ENCODE measurements at regions not wholly inside any gene's neighbourhood (a gene's known extent, or its start where the extent isn't known, plus 50 kb on each side); places are given as distances from the start of the nearest gene placed in this dataset.

DNA sequence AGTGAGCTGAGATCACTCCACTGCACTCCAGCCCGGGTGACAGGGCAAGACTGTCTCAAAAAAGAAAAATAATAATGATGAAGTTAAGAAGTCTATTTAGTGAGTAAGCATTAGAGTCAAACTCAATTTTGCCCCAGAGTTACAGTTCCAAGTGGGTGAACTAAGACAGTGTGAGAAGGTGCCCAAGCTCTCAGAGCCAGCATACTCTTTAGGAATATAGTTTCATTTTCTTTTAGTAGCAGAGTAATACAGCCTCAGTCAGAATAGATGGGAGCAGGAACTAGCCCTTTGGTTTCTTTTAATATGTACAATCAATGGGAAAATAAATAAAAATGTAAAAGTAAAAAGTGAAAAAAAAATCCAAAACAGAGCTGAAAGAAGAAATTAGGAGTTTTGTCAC, 87.0 kb upstream of the ADGRF1 start:
- in situ Hi-C loops (cut with HindIII; ENCODE audit: low pct_unique_long_range_greater_than_20kb, low sequenced_read_pairs) = no loop called here
- TF ChIP-seq JUND (IDR thresholded peaks at IDR 0.05; ENCODE audit: low read depth) = no peak
- no peak for DNase-seq (ENCODE audit: low read depth in 1 of 2, low spot score in 1 of 2)

DNA sequence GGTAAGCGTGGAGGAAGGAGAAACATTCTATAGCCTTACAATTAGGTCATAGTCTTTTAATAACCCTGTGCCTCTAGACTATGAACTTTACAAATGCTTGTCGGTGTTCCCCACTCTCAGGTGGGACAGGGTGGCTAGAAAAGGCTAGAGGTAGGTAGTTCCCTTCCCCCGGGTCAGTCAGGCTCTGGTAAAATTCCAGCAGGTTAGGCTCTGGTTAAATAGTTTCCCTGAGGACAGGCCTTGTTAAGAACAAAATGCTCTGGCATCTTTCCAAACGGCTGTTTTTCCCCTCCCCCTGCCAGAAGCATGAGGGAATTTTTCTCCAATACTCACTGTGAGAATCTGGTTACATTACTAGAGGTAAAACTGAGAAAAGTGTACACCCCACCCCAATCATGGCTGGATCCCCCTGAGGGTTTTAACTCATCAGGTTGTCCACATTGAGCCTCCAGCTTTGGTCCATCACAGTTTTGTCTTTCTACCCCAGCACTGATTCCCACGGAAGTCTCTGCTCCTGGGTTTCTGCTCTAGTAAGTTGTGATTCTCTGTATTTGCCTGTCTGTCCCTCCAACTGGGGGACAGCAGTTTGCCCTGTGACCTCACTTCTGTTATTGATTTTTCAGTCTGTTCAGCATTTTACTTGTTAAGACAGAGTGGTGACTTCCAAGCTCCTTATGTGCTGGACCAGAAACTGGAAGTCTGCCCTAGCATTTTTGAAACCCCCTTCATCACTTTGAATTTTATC, 84.7 kb upstream of the ADGRF1 start:
- in situ Hi-C loops (cut with HindIII; ENCODE audit: low pct_unique_long_range_greater_than_20kb, low sequenced_read_pairs) = no loop called here
- DNase-seq (ENCODE audit: low read depth in 1 of 2, low spot score in 1 of 2) = peak in 1 of 2 experiments; percentile 54
- TF ChIP-seq JUND (IDR thresholded peaks at IDR 0.05; ENCODE audit: low read depth) = no peak

DNA sequence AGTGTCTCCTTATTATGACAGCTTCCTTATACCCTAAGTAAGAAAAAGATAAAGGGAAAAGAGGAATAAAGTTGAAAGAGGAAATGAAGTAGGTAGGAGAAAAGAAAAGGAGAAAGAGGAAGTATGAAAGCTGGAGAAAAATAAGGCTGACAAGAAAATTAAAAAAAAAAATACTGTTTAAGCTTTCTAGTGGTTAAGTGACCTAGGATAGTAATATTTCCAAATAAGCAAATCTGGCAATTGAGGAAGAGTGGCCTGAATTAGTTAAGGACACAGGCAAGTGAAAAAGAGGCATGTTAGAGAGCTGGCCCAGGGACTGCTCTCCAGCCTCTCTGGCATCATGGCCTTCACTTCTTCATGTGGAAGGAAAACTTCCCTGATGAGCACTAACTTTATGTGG, 76.5 kb upstream of the ADGRF1 start:
- no peak for DNase-seq (ENCODE audit: low read depth in 1 of 2, low spot score in 1 of 2)
- in situ Hi-C loops (cut with HindIII; ENCODE audit: low pct_unique_long_range_greater_than_20kb, low sequenced_read_pairs) = no loop called here
- no peak for TF ChIP-seq JUND (IDR thresholded peaks at IDR 0.05; ENCODE audit: low read depth)

DNA sequence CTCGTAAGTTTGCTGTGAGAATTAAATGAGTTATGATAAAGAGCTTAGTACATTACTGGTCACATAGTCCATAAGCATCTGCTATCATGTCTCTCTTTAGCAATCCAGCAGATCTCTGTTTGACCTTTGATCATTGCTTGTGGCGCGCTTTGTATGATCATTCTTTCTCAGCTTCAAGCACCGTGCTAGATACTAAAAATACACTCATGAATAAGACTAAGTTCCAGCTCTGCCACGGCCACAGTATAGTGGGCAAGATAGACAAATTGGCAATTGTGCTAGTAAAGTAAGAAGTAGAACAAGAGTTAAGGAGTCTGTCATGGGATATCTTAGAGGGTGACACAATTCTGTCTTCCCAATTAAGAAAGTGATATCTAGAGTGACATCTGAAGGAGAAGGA, 75.2 kb upstream of the ADGRF1 start:
- no peak for TF ChIP-seq JUND (IDR thresholded peaks at IDR 0.05; ENCODE audit: low read depth)
- in situ Hi-C loops (cut with HindIII; ENCODE audit: low pct_unique_long_range_greater_than_20kb, low sequenced_read_pairs) = no loop called here

DNA sequence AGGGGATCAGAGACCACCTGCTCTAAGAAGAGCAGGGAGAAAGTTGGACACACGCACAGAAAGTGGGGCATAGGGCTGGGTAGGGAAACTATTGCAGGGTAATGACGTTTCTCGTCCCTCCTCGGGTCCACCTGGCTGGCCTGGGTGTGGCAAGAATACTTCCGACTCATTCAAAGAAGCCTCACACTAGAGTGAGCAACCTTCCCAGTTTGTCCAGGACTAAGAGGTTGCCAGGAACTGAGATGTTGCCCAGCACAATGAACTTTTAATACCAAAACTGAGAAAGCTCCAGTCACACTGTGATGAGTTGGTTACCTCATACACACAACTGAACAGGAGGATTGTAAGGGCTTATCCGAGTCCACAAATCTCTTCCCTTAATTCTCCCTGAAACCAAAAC, 74.5 kb upstream of the ADGRF1 start:
- no peak for TF ChIP-seq JUND (IDR thresholded peaks at IDR 0.05; ENCODE audit: low read depth)
- in situ Hi-C loops (cut with HindIII; ENCODE audit: low pct_unique_long_range_greater_than_20kb, low sequenced_read_pairs) = no loop called here
- no peak for DNase-seq (ENCODE audit: low read depth in 1 of 2, low spot score in 1 of 2)

More for the DNA sequence above, 75.2 kb upstream of the ADGRF1 start:
- no peak for DNase-seq (ENCODE audit: low read depth in 1 of 2, low spot score in 1 of 2)

DNA sequence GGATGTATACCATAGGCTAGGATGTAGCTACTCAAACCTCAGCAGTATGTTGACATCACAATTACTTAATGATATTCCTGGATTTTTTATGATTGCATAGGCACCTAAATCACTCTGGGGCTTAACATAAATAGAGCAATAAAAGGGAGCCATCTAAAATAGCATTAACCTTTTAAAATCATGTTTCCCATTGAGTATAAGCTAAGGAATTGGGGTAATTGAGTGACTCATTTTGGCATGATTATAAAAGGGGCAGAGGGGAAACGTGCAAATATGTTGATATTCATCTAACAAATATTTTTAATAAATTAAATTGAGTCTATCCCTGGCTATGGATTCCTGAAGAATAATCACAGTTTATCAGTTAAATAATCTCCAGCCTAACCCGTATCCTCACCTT, 74.0 kb upstream of the ADGRF1 start:
- DNase-seq (ENCODE audit: low read depth in 1 of 2, low spot score in 1 of 2) = no peak
- in situ Hi-C loops (cut with HindIII; ENCODE audit: low pct_unique_long_range_greater_than_20kb, low sequenced_read_pairs) = no loop called here
- no peak for TF ChIP-seq JUND (IDR thresholded peaks at IDR 0.05; ENCODE audit: low read depth)

DNA sequence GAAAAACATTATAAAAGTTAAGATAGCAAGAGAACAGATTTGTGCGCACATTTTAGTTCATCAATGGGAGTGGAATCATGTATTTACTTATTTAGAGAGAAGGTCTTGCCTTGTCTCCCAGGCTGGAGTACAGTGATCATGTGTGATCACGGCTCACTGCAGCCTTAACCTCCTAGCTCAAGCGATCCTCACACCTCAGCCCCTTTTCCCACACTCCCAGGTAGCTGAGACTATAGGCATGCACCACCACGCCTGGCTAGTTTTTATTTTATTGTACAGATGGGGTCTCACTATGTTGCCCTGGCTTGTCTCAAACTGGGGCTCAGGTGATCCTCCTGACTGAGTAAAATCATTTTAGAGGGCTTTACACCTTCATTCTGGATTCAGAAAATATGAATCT, 72.3 kb upstream of the ADGRF1 start:
- DNase-seq (ENCODE audit: low read depth in 1 of 2, low spot score in 1 of 2) = no peak
- in situ Hi-C loops (cut with HindIII; ENCODE audit: low pct_unique_long_range_greater_than_20kb, low sequenced_read_pairs) = no loop called here
- no peak for TF ChIP-seq JUND (IDR thresholded peaks at IDR 0.05; ENCODE audit: low read depth)

DNA sequence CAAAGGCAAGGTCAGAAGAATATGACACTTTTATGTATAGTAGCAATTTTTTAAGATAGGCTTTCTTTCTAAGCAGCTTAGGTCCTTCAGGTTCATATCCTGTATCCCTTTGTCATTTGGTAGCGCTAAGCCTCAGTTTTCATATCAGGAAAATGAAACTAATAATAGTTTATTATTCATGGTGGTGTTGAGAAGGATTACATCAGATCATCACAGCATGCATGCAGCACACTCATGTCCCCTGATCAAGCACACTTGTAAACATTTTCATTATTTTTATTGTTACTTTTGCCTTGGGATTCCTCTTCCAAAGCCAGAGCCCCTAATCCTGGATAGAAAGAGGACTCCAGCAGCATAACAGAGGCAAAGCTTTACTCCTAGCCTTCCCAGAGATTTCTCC, 70.2 kb upstream of the ADGRF1 start:
- DNase-seq (ENCODE audit: low read depth in 1 of 2, low spot score in 1 of 2) = no peak
- TF ChIP-seq JUND (IDR thresholded peaks at IDR 0.05; ENCODE audit: low read depth) = no peak
- in situ Hi-C loops (cut with HindIII; ENCODE audit: low pct_unique_long_range_greater_than_20kb, low sequenced_read_pairs) = no loop called here

DNA sequence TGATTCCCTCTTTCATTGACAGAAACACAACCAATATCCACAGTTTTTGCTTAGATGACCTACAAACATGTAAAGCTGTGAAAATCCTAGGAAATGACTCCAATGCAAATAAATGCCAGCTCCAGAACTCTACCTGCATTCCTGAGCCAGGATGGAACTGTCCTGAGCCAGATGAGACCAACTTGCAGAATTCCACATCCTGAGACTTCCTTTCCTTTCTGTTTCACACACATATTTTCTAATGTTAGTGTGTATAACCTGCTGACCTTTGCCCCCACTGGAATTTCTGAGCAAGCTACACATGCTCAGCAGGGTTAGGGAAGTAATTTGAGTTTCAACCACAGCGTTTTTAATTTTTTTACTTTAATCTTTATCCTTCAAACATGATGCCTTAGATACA, 69.6 kb upstream of the ADGRF1 start:
- in situ Hi-C loops (cut with HindIII; ENCODE audit: low pct_unique_long_range_greater_than_20kb, low sequenced_read_pairs) = no loop called here
- DNase-seq (ENCODE audit: low read depth in 1 of 2, low spot score in 1 of 2) = peak in 1 of 2 experiments; percentile 66
- TF ChIP-seq JUND (IDR thresholded peaks at IDR 0.05; ENCODE audit: low read depth) = no peak

DNA sequence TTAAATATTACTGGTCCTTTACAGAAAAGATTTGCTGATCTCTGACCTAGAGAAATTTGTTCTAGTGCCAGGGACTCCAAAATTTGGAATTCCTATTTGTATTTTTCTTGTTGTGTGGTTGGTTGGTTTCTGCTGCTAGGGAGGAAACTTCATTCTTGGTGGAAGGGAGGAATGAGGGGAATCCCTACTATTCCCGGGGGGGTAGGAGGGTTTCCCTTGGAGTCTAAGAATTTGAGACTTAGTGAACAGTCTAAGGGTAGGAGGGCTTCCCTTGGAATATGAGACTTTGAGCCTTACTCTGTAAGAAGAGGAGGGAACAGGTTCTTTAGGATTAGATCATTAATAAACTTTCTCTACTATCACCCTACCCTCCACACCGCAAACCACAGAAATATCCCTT, 67.1 kb upstream of the ADGRF1 start:
- no peak for TF ChIP-seq JUND (IDR thresholded peaks at IDR 0.05; ENCODE audit: low read depth)
- no peak for DNase-seq (ENCODE audit: low read depth in 1 of 2, low spot score in 1 of 2)
- in situ Hi-C loops (cut with HindIII; ENCODE audit: low pct_unique_long_range_greater_than_20kb, low sequenced_read_pairs) = no loop called here

DNA sequence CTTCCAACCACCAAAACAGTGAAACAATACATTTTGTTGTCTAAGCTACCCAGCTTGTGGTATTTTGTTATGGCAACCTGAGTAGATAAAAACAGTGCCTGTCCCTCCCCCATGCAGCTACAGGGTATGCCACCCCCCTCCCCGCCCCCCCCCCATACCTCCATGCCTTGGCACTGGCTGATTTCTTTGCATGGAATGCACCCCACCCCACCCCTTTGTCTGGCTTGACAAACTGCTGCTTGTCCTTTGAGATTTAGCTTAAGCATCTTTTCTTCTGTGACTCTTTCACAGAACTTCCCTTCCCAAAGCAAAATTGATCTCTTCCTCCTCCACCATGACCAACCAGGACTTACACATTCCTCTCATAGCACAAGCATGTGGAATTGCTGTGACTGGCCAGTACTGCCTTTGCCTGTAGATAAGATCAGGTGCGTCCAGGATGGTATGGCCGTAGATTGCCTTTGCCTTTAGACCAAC, 64.6 kb upstream of the ADGRF1 start:
- in situ Hi-C loops (cut with HindIII; ENCODE audit: low pct_unique_long_range_greater_than_20kb, low sequenced_read_pairs) = no loop called here
- peak in 1 of 2 experiments; percentile 73 for DNase-seq (ENCODE audit: low read depth in 1 of 2, low spot score in 1 of 2)
- no peak for TF ChIP-seq JUND (IDR thresholded peaks at IDR 0.05; ENCODE audit: low read depth)

DNA sequence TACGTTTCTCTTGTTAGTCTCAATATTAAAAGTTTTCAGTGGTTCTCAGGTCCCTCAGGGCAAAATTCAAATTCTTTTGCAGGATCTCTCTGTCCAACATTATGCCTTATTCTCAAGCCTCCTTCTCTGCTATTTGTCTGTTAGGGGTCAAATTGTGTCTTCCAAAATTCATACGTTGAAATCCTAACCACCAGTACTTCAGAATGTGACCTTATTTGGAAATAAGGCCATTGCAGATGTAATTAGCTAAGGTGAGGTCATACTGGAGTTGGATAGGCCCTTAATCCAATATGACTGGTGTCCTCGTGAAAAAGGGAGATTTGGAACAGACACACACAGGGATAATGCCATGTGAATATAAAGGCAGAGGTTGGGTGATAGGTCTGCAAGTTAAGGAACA, 64.1 kb upstream of the ADGRF1 start:
- TF ChIP-seq JUND (IDR thresholded peaks at IDR 0.05; ENCODE audit: low read depth) = no peak
- no peak for DNase-seq (ENCODE audit: low read depth in 1 of 2, low spot score in 1 of 2)
- in situ Hi-C loops (cut with HindIII; ENCODE audit: low pct_unique_long_range_greater_than_20kb, low sequenced_read_pairs) = no loop called here

DNA sequence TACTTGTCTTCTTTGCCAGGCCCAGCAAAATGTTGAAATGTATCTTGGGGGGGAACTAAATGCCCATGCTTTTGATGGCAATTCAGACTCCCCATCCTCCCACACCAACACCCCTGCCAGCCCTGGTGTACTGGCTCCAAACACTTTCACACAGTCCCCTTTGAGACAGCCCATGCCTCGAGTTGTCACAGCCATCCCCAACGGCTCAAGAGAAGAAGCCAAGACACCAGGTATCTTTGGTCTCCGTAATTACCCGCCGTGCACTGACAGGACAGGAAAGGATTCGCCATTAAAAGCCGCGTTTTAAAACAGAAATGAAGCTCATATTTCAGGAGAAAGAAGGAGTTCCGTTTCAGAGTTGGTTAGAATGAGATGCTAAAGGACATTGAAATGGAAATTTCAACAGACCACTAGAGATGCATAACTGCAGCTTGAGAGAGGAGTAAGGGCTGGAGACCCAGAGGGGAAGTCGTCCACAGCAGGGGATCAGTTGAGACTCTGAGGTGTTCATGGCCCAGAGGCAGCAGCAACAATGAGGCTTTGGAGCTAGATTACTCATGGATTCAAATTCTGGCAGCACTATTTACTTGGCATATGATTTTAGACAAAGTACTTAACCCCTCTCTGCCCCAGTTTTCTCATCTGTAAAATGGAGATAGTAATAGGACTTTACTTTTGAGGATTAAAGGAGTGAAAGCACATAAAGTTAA, 63.5 kb upstream of the ADGRF1 start:
- DNase-seq (ENCODE audit: low read depth in 1 of 2, low spot score in 1 of 2) = no peak
- no peak for TF ChIP-seq JUND (IDR thresholded peaks at IDR 0.05; ENCODE audit: low read depth)
- in situ Hi-C loops (cut with HindIII; ENCODE audit: low pct_unique_long_range_greater_than_20kb, low sequenced_read_pairs) = no loop called here

All from T47D (cell line).